IMR-90 (cell line): ENCODE measurements at regions not wholly inside any gene's neighbourhood (a gene's known extent, or its start where the extent isn't known, plus 50 kb on each side); places are given as distances from the start of the nearest gene placed in this dataset.

ENCODE experiments used
- ATAC-seq: fragments of 200-7000 bp; cut with Tn5 transposase; 2 replicates; pipeline ENCODE4 v1.9.1; 2020; ENCODE audit warnings: low read depth, mild to moderate bottlenecking, moderate library complexity
- BruUV-seq: library from RNA; stranded (reverse); fragments of 400-500 nt; replicated peaks from 2 replicates; lab custom pipeline; 2021; lab: Mats Ljungman, UMichigan
- CTCF ChIA-PET: fragments of 300-600 bp; formaldehyde crosslinking; extraction: SDS; loops from one replicate; lab custom pipeline; 2021; ENCODE audit warnings: antibody characterized with exemption; lab: Yijun Ruan, JAX
- POLR2A ChIA-PET: fragments of 300-600 bp; sonication (Branson Sonifier 250); formaldehyde crosslinking; loops from one replicate; lab custom pipeline; 2022; ENCODE audit warnings: antibody characterized with exemption; ENCODE audit not compliant: unreplicated experiment; lab: Charles Lee
- DNase-seq: peaks from one replicate; pipeline ENCODE4 v3.0.0; 2013
- H2AFZ ChIP-seq: replicated peaks from 2 replicates; pipeline ENCODE3; 2013; ENCODE audit warnings: low read length, mild to moderate bottlenecking; ENCODE audit not compliant: poor library complexity
- H2AK5ac ChIP-seq: 2 replicates; pipeline ENCODE4 v1.6.1; 2013; ENCODE audit warnings: low read depth, low read length, inconsistent platforms
- H2AK9ac ChIP-seq: replicated peaks from 2 replicates; pipeline ENCODE3; 2013; ENCODE audit warnings: mild to moderate bottlenecking, low read depth, low read length, moderate library complexity; ENCODE audit not compliant: poor library complexity
- H2BK120ac ChIP-seq: 2 replicates; pipeline ENCODE4 v1.6.1; 2013; ENCODE audit warnings: low read depth, low read length, inconsistent platforms
- H2BK15ac ChIP-seq: 3 replicates; pipeline ENCODE4 v1.6.1; 2013; ENCODE audit warnings: low read depth, low read length, inconsistent platforms
- H2BK20ac ChIP-seq: 2 replicates; pipeline ENCODE4 v1.6.1; 2013; ENCODE audit warnings: low read depth, mild to moderate bottlenecking, inconsistent platforms, low read length, moderate library complexity
- H2BK5ac ChIP-seq: 2 replicates; pipeline ENCODE4 v1.6.1; 2013; ENCODE audit warnings: mild to moderate bottlenecking, low read depth, low read length, inconsistent platforms; ENCODE audit not compliant: poor library complexity, severe bottlenecking
- H3K14ac ChIP-seq: replicated peaks from 2 replicates; pipeline ENCODE4 v1.6.1; 2013; ENCODE audit warnings: low read depth, low read length, inconsistent platforms
- H3K18ac ChIP-seq: 2 replicates; pipeline ENCODE4 v1.6.1; 2013; ENCODE audit warnings: low read depth, low read length, control low read depth
- H3K23ac ChIP-seq: 2 replicates; pipeline ENCODE4 v1.6.1; 2013; ENCODE audit warnings: low read depth, low read length, inconsistent platforms
- H3K27ac ChIP-seq: 2 replicates; pipeline ENCODE4 v1.5.1; 2013; ENCODE audit warnings: mild to moderate bottlenecking, control low read depth, low read length; ENCODE audit not compliant: insufficient read depth
- H3K27me3 ChIP-seq: 2 replicates; pipeline ENCODE4 v1.6.1; 2013; ENCODE audit warnings: low read length; ENCODE audit not compliant: control insufficient read depth, insufficient read depth
- H3K36me3 ChIP-seq: 2 replicates; pipeline ENCODE4 v1.6.1; 2013; ENCODE audit warnings: low read length, mixed read lengths; ENCODE audit not compliant: control insufficient read depth, insufficient read depth
- H3K4ac ChIP-seq: 2 replicates; pipeline ENCODE4 v1.6.1; 2013; ENCODE audit warnings: low read depth, low read length, inconsistent platforms
- H3K4me1 ChIP-seq: 2 replicates; pipeline ENCODE4 v1.6.1; 2013; ENCODE audit warnings: low read length, mixed read lengths; ENCODE audit not compliant: control insufficient read depth, insufficient read depth
- H3K4me2 ChIP-seq: 2 replicates; pipeline ENCODE4 v1.6.1; 2013; ENCODE audit warnings: low read depth, mild to moderate bottlenecking, control low read depth, low read length, moderate library complexity
- H3K4me3 ChIP-seq: 2 replicates; pipeline ENCODE4 v1.5.1; 2013; ENCODE audit warnings: low read depth, mild to moderate bottlenecking, control low read depth, low read length, moderate library complexity; ENCODE audit not compliant: insufficient read depth
- H3K56ac ChIP-seq: 2 replicates; pipeline ENCODE4 v1.6.1; 2013; ENCODE audit warnings: low read length, inconsistent platforms; ENCODE audit not compliant: insufficient read depth; ENCODE audit errors: extremely low read depth
- H3K79me1 ChIP-seq, 2 experiments: 2 replicates each; pipeline ENCODE4 v1.6.1; 2013; ENCODE audit warnings: low read length in 2 of 2, inconsistent platforms in 1 of 2, low read depth in 1 of 2
- H3K9ac ChIP-seq: 2 replicates; pipeline ENCODE4 v1.6.1; 2013; ENCODE audit warnings: low read depth, low read length, control low read depth
- H3K9me1 ChIP-seq: 2 replicates; pipeline ENCODE4 v1.6.1; 2013; ENCODE audit warnings: low read length, inconsistent platforms; ENCODE audit not compliant: insufficient read depth
- H3K9me3 ChIP-seq: 2 replicates; pipeline ENCODE4 v1.6.1; 2013; ENCODE audit warnings: low read length; ENCODE audit not compliant: control insufficient read depth, insufficient read depth
- H4K20me1 ChIP-seq: 2 replicates; pipeline ENCODE4 v1.6.1; 2013; ENCODE audit warnings: low read length, inconsistent platforms; ENCODE audit not compliant: insufficient read depth
- H4K5ac ChIP-seq: 2 replicates; pipeline ENCODE4 v1.6.1; 2013; ENCODE audit warnings: mild to moderate bottlenecking, low read depth, low read length, control low read depth
- H4K8ac ChIP-seq, 2 experiments: 2 replicates each; pipeline ENCODE4 v1.6.1; 2013; ENCODE audit warnings: low read depth in 2 of 2, low read length in 2 of 2, control low read depth in 1 of 2, inconsistent platforms in 1 of 2
- H4K91ac ChIP-seq: 2 replicates; pipeline ENCODE4 v1.6.1; 2013; ENCODE audit warnings: low read depth, low read length, inconsistent platforms; ENCODE audit not compliant: insufficient read depth
- BHLHE40 ChIP-seq: fragments of 150-350 bp; IDR thresholded peaks from 2 replicates; pipeline ENCODE4 v1.6.1; 2016; ENCODE audit warnings: mild to moderate bottlenecking, low read depth, low read length
- NFE2L2 ChIP-seq: fragments of 150-350 bp; IDR thresholded peaks from 2 replicates; pipeline ENCODE4 v1.6.1; 2016; ENCODE audit warnings: low read depth, mild to moderate bottlenecking, low read length
- RAD21 ChIP-seq: IDR thresholded peaks from 2 replicates; pipeline ENCODE4 v1.6.1; 2012; ENCODE audit warnings: low read length, improper control_type of control experiment
- SMC3 ChIP-seq: fragments of 150-350 bp; IDR thresholded peaks from 2 replicates; pipeline ENCODE4 v1.6.1; 2016; ENCODE audit warnings: low read depth, mild to moderate bottlenecking, antibody characterized with exemption, low read length, moderate library complexity
- WGBS, 2 experiments: methylation state at CpG; one replicate each; pipeline versions ENCODE4 v1.1.5 to v1.1.7; 2013; ENCODE audit warnings: missing lambda C conversion rate in 2 of 2; ENCODE audit not compliant: insufficient read length in 1 of 2; ENCODE audit errors: extremely low coverage in 2 of 2; 5-methylcytosine and 5-hydroxymethylcytosine counted together
- dilution Hi-C: fragments of 300-500 bp; cut with HindIII; formaldehyde crosslinking; loops from one replicate; pipeline ENCODE4 v1.14.3; 2018; ENCODE audit warnings: low sequenced_read_pairs; ENCODE audit not compliant: unreplicated experiment
- in situ Hi-C: fragments of 300-500 bp; cut with MboI; formaldehyde crosslinking; loops from 3 replicates; pipeline ENCODE4 v1.14.3; 2019; ENCODE audit warnings: low sequenced_read_pairs, inconsistent platforms, mixed read lengths
- intact Hi-C: fragments of 100-400 bp; cut with micrococcal nuclease; formaldehyde crosslinking; loops from 2 replicates; pipeline ENCODE4 v1.10.0; 2022
- TF ChIP-seq, protein P1 (sequence below): conservative IDR thresholded peaks from 2 replicates; pipeline ENCODE4 v1.5.1; 2012; ENCODE audit warnings: mild to moderate bottlenecking, low read depth, low read length, improper control_type of control experiment

DNA sequence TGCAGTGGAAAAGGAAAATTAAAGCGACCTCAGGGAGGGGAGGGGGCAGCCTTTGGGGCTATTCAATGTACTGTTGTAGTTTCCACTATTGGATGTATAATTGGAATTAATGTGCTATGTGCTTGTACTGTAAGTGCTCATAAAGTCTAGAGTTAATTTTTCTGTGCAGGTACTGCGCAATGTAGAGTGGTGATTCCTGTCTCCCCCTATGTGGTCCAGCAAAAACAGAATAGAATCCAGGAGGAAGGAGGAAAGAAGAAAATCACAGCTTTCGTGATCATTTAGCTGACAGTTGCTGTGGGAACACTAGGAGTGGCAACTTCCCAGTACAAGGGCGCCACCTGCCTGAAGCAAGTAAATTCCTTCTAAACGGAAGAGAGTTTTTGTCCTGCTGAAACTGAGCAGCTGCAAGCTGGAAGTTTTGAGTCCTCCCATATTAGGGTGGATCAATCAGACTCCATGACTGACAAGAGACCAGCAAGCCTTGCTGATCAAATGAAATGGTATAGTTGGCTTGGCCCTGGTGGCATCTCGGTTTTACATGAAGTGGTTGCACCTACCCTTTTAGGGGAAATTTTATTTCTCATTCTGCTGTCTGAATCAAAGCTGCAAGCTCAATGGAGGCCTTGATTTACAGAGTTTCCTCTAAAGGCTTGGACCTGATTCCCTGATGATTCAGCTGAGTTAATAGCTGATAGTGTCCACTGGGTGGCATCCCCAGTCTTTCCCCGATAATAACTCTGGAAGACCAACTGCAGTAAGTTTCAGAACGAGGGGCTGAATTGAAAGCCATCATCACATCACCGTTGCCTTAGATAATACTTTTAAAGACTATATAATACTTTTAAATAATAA lies 299.8 kb downstream of the HGF start:
- Histone ChIP-seq H2BK15ac (no peak overlapping the region), H3K9me1 (no peaks in the 10 kb centered on the region), H3K4me2 (no peak overlapping the region), H3K27ac (no peak overlapping the region), H3K36me3 (no peaks in the 10 kb centered on the region), H3K79me1 (no peaks in the 10 kb centered on the region), H3K9me3 (no peaks in the 10 kb centered on the region), H3K18ac (no peak overlapping the region), H3K56ac (no peak overlapping the region), H3K23ac (no peak overlapping the region), H3K4me3 (no peak overlapping the region), H2AFZ (peak overlapping the region; percentile 68), H2BK20ac (no peak overlapping the region; the same call in 1 of the 2 replicates), H3K27me3 (no peaks in the 10 kb centered on the region), H3K9ac (no peak overlapping the region), H2AK9ac (no peak overlapping the region), H2BK5ac (no peak overlapping the region), H3K4ac (no peak overlapping the region), H4K20me1 (no peaks in the 10 kb centered on the region), H2BK120ac (0 out of 2 replicates have a peak overlapping the region, but pooled peaks have one; percentile 29), H4K5ac (no peak overlapping the region), H4K8ac (peak overlapping the region in 1 of 2 experiments; percentile 84; a peak in 1 of 4 replicates), H3K14ac (no peak overlapping the region), H4K91ac (no peak overlapping the region), H3K4me1 (no peaks in the 10 kb centered on the region), H2AK5ac (no peak overlapping the region; the same call in 1 of the 2 replicates)
- ATAC-seq: peak; percentile 94
- dilution Hi-C loops (no loop called here), intact Hi-C loops (loop anchor here (1.0 to 5.0 kb wide), 2 partner anchors 771 to 1043 kb away; no protein-coding TSS in a partner anchor), in situ Hi-C loops (loop anchor here (25.0 kb wide), 1 partner anchor 1033 kb away; no protein-coding TSS in a partner anchor)
- BruUV-seq: no TSS peak
- TF ChIP-seq BHLHE40 (no peak), SMC3 (peak; percentile 81), RAD21 (peak; percentile 89), NFE2L2 (no peak)
- TF ChIP-seq, protein P1, sequence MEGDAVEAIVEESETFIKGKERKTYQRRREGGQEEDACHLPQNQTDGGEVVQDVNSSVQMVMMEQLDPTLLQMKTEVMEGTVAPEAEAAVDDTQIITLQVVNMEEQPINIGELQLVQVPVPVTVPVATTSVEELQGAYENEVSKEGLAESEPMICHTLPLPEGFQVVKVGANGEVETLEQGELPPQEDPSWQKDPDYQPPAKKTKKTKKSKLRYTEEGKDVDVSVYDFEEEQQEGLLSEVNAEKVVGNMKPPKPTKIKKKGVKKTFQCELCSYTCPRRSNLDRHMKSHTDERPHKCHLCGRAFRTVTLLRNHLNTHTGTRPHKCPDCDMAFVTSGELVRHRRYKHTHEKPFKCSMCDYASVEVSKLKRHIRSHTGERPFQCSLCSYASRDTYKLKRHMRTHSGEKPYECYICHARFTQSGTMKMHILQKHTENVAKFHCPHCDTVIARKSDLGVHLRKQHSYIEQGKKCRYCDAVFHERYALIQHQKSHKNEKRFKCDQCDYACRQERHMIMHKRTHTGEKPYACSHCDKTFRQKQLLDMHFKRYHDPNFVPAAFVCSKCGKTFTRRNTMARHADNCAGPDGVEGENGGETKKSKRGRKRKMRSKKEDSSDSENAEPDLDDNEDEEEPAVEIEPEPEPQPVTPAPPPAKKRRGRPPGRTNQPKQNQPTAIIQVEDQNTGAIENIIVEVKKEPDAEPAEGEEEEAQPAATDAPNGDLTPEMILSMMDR: peak; percentile 83
- ChIA-PET POLR2A (no interaction called here), CTCF (interaction anchor here (0.6 to 1.9 kb wide), 11 partner anchors 9 to 791 kb away, joined by 3 to 18 read pairs (median 4); partner anchors contain the start of gene SEMA3C)
- 8% methylated on average over 4 of the region's 9 CpGs; no CpG with 5 or more reads in 1 of the 2 experiments for WGBS, 2 experiments
- peak; percentile 81 for DNase-seq
